ENCODE measurements at regions not wholly inside any gene's neighbourhood (a gene's known extent, or its start where the extent isn't known, plus 50 kb on each side); places are given as distances from the start of the nearest gene placed in this dataset.
"Not testable (repeated sequence)": the region's sequence is repeated elsewhere in the genome, so short reads cannot be mapped to it uniquely, and the experiment has no call there.

GRCh38 chr2:35294636-35295263, 1060.8 kb upstream of the CRIM1 start:
- no peak for DNase-seq

GRCh38 chr2:35293261-35293660, 1062.3 kb upstream of the CRIM1 start:
- DNase-seq: no peak

GRCh38 chr2:35292199-35292598, 1063.4 kb upstream of the CRIM1 start:
- no peak for DNase-seq

GRCh38 chr2:35281702-35282101, 1073.9 kb upstream of the CRIM1 start:
- no peak for DNase-seq

GRCh38 chr2:35255826-35256225, 1099.8 kb upstream of the CRIM1 start:
- DNase-seq: no peak

- no peak for DNase-seq
Observed at GRCh38 chr2:35251156-35251555, 1104.4 kb upstream of the CRIM1 start.

- DNase-seq: no peak
Observed at GRCh38 chr2:35246702-35247101, 1108.9 kb upstream of the CRIM1 start.

GRCh38 chr2:35228584-35228983, 1127.0 kb upstream of the CRIM1 start:
- DNase-seq: no peak

- DNase-seq: no peak
Observed at GRCh38 chr2:35220461-35220860, 1135.1 kb upstream of the CRIM1 start.

GRCh38 chr2:35204881-35205280, 1150.7 kb upstream of the CRIM1 start:
- DNase-seq: no peak

- DNase-seq: no peak
Observed at GRCh38 chr2:35204323-35204722, 1151.3 kb upstream of the CRIM1 start.

GRCh38 chr2:35199298-35199697, 1156.3 kb upstream of the CRIM1 start:
- no peak for DNase-seq

- no peak for DNase-seq
Observed at GRCh38 chr2:35185861-35186412, 1169.6 kb upstream of the CRIM1 start.

GRCh38 chr2:35184471-35184870, 1171.1 kb upstream of the CRIM1 start:
- DNase-seq: no peak

- not testable (repeated sequence) for DNase-seq
Observed at GRCh38 chr2:35176726-35177125, 1178.9 kb upstream of the CRIM1 start.

GRCh38 chr2:35174845-35175244, 1180.7 kb upstream of the CRIM1 start:
- DNase-seq: no peak

GRCh38 chr2:35172687-35173086, 1182.9 kb upstream of the CRIM1 start:
- DNase-seq: no peak

- DNase-seq: peak in 1 of 4 experiments; percentile 7
Observed at GRCh38 chr2:35168351-35168750, 1187.2 kb upstream of the CRIM1 start.

GRCh38 chr2:35163948-35164347, 1191.6 kb upstream of the CRIM1 start:
- no peak for DNase-seq

GRCh38 chr2:35160871-35161270, 1194.7 kb upstream of the CRIM1 start:
- no peak for DNase-seq

GRCh38 chr2:35125871-35126270, 1229.7 kb upstream of the CRIM1 start:
- no peak for DNase-seq

- DNase-seq: no peak
Observed at GRCh38 chr2:35125278-35125677, 1230.3 kb upstream of the CRIM1 start.

- no peak for DNase-seq
Observed at GRCh38 chr2:35116151-35116550, 1239.4 kb upstream of the CRIM1 start.

- no peak for DNase-seq
Observed at GRCh38 chr2:35114765-35115164, 1240.8 kb upstream of the CRIM1 start.

GRCh38 chr2:35112367-35112766, 1243.2 kb upstream of the CRIM1 start:
- DNase-seq: not testable (repeated sequence)

All from suppressor macrophage (primary cell).